Hippocampal formation (tissue), 2 donors: ENCODE measurements at regions not wholly inside any gene's neighbourhood (a gene's known extent, or its start where the extent isn't known, plus 50 kb on each side); places are given as distances from the start of the nearest gene placed in this dataset.
"Not testable (repeated sequence)": the region's sequence is repeated elsewhere in the genome, so short reads cannot be mapped to it uniquely, and the experiment has no call there.

Source experiments
- DNase-seq, 2 donors: peaks; one replicate each; lab custom pipeline; 2025; lab: John Stamatoyannopoulos, UW

GRCh38 chr2:144125751-144126150, 394.2 kb downstream of the ZEB2 start:
- DNase-seq, result no peak

- DNase-seq, result no peak
These were observed 395.0 kb downstream of the ZEB2 start for GRCh38 chr2:144124882-144125281.

- DNase-seq, result no peak
These were observed 399.4 kb downstream of the ZEB2 start for GRCh38 chr2:144120487-144120886.

DNA sequence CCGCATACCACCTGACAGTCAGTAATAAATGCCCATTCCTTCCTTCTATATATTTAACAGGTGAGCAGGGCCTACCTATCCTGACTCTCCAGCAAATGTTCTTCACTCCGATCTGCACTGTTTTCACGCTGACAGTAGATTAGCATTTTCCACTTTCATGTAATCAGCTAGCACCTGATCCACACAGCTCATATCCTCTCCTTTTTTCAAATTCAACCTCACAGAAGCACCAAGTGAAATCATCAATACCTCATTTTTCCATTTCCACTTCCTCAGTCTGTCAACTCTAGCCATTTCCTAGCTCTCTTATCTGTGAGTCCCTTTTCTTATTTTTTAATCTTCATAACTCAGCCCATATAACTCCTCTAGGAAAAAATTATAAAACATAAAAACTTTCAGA, 402.8 kb downstream of the ZEB2 start:
- no peak for DNase-seq

GRCh38 chr2:144115739-144116291, 404.1 kb downstream of the ZEB2 start:
- DNase-seq, result no peak

DNA sequence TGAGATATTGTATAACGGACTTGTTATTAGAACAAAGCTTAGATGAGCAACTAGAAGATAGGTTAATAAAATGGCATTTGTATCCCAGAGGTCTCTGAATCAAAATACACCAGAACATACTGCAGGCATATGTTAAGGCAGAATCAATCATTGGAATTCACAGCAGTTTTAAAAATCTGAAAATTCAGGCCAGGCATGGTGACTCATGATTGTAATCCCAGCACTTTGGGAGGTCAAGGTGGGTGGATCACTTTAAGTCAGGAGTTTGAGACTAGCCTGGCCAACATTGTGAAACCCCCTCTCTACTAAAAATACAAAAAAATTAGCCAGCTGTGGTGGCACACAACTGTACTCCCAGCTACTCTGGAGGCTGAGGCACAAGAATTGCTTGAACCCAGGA, 405.2 kb downstream of the ZEB2 start:
- DNase-seq, result no peak

- DNase-seq, result no peak
These were observed 408.5 kb downstream of the ZEB2 start for GRCh38 chr2:144111437-144111836.

DNA sequence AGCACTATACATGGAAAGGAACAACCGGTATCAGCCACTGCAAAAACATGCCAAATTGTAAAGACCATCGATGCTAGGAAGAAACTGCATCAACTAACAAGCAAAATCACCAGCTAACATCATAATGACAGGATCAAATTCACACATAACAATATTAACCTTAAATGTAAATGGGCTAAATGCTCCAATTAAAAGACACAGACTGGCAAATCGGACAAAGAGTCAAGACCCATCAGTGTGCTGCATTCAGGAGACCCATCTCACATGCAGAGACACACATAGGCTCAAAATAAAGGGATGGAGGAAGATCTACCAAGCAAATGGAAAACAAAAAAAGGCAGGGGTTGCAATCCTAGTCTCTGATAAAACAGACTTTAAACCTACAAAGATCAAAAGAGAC, 413.8 kb downstream of the ZEB2 start:
- not testable (repeated sequence) for DNase-seq

- DNase-seq, result no peak
These were observed 417.5 kb downstream of the ZEB2 start for GRCh38 chr2:144102386-144102785.

GRCh38 chr2:144099780-144100377, 420.0 kb downstream of the ZEB2 start:
- DNase-seq, result no peak

GRCh38 chr2:144099340-144099739, 420.6 kb downstream of the ZEB2 start:
- no peak for DNase-seq

DNA sequence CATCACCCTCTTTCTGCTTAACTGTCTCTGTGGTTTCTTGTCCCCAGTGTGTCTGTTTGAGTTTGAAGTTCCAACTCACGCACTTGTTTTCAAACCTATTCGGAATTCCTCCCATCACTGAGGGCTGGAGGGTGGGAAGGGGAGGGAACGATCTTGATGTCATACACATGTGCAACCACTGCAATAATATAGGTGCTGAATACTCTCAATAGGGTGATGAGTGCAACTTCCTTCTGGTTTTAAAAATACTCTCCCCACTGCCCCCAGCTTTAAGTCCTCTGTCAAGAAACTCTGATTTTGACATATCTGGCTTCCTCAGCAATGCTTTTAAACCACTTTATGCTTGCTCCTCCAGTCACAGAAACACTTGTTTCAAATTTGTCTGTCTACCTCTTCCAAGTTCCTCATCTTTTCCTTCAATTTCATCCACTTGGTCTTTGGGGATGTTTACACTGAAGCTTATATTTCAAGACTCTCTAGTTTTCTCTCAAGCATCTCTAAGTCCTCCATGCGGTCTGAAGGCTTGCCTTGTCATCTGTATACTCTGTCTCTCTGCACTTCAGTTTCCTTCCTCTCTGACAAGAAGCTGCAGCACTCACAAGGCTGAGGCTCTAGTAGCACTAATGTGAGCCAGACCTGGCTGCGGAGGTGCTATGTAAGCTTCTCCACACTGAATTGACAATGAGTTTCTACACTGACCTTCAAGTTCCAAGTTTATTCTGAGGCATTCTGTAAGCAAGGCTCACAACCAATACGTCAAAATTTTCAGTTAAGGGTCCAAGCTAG, 422.3 kb downstream of the ZEB2 start:
- no peak for DNase-seq

DNA sequence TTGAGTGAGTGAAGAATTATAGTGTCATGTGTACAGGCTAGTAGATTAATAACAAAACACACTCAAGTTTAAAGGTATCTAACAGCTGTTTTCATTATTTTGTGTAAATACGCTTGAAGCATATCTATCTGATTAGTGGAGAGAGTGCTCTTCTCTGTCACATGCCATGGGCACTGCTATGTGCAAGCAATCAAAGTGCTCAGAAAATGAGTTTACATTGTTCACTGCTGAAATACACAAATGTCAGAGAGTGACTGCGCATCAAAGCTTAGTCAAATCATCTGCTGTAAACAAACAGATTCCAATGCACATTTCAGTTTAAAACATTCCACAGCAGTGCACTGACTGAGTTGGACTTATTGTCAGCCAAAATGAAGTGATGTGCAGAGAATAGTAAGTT, 423.4 kb downstream of the ZEB2 start:
- DNase-seq, result no peak

GRCh38 chr2:144094408-144095151, 425.3 kb downstream of the ZEB2 start:
- DNase-seq, result no peak

GRCh38 chr2:144091622-144092021, 428.3 kb downstream of the ZEB2 start:
- no peak for DNase-seq

DNA sequence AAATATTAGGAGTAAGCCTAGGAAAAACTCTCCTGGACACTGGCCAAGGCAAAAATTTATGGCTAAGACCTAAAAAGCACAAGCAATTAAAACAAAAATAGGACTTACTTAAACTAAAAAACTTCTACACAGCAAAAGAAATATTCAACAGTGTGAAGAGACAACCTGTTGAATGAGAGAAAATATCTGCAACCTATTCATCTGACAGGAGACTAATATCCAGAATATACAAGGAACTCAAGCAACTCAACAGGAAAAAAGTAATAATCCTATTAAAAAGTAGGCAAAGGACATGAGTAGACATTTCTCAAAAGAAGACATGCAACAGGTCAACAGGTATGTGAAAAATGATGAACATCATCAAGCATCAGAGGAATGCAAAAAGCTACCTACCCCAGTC, 431.1 kb downstream of the ZEB2 start:
- DNase-seq, result no peak

DNA sequence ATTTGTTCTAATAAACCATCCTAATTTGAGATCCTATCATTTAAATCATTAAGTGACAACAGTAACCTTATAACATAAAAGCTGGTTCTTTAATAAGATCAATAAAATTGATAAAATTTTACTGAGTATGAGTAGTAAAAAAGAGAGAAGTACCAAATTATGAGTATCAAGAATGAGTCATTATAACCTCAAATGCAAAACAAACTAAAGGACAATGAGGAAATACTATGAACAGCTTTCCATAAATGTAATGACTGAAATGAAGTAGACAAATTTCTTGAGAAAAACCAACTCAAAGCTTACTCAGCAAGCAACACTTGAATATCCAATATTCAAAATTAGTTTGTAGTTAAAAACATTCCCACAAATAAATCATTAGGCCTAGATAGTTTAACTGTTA, 433.0 kb downstream of the ZEB2 start:
- no peak for DNase-seq

DNA sequence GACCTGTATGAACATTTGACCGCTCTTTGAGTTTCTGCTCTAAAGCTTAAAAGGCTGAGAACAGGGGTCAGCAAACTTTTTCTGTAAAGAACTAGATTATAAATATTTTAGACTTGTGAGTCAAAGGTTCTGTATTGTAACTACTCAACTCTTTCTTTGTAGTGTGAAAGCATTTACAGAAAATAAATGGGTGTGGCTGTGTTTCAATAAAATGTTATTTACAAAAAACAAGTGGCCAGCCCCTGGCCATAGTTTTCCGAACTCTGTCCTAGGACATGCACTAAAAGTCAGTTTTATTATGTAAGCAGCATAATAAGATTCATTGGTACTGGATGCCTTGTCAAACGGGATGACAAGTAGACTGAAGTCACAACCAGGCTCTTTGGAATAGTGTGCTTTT, 434.9 kb downstream of the ZEB2 start:
- DNase-seq, result no peak

DNA sequence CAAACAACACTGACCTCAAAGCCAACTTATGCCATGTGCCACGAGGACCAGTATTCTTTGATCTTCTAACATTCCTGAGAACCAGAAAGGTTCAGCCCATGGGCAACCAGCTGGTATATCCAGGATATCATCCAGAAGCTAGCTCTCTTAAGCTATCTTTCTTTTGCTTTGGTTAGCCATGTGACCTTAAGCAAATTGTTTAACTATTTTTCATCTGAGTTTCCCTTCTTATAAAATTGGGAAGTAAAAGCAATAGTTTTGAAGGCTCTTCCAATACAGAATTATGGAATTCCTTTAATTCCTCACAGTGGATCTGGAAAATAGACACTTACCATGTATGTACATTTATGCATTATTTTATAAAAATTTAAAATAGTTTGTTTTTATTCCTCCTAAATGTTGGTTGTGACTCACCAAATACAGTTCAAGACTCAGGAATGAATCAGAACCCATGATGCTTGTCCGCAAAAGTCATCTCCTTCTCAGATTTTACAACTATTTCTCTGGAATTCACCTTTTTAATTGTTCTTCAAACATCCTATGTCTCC, 435.7 kb downstream of the ZEB2 start:
- no peak for DNase-seq

GRCh38 chr2:144083211-144083610, 436.7 kb downstream of the ZEB2 start:
- DNase-seq, result no peak

GRCh38 chr2:144082777-144083176, 437.1 kb downstream of the ZEB2 start:
- DNase-seq, result no peak

GRCh38 chr2:144082327-144082726, 437.6 kb downstream of the ZEB2 start:
- DNase-seq, result no peak
